Peyer's patch (tissue), 4 donors: ENCODE measurements at regions not wholly inside any gene's neighbourhood (a gene's known extent, or its start where the extent isn't known, plus 50 kb on each side); places are given as distances from the start of the nearest gene placed in this dataset.

Source experiments
- CTCF ChIP-seq, 6 experiments: fragments of 450-650 bp in 4 of 6; fragments of 200-600 bp in 2 of 6; sonication (generic) in 1 of 6; IDR thresholded peaks; one replicate each; pipeline ENCODE4 v1.5.1; 2017 to 2019; ENCODE audit warnings: antibody characterized with exemption in 6 of 6, mild to moderate bottlenecking in 3 of 6, moderate library complexity in 1 of 6
- POLR2A ChIP-seq, 2 donors: fragments of 450-650 bp; IDR thresholded peaks; one replicate each; pipeline ENCODE4 v1.5.1; 2017; ENCODE audit warnings: antibody characterized with exemption in 2 of 2, mild to moderate bottlenecking in 2 of 2, moderate library complexity in 2 of 2

- TF ChIP-seq CTCF (IDR thresholded peaks at IDR 0.05): no peak
- TF ChIP-seq POLR2A (IDR thresholded peaks at IDR 0.05): no peak
Observed at GRCh38 chr9:80520231-80520630, 948.5 kb downstream of the TLE4 start.
